ENCODE measurements at regions not wholly inside any gene's neighbourhood (a gene's known extent, or its start where the extent isn't known, plus 50 kb on each side); places are given as distances from the start of the nearest gene placed in this dataset.

- no peak for FAIRE-seq
- Histone ChIP-seq H3K4me3 (ENCODE audit: low read length in 3 of 3) (no peak overlapping the region), H3K4me1 (ENCODE audit: control insufficient read depth in 2 of 3, insufficient read depth in 2 of 3, low read depth in 1 of 3, low read length in 3 of 3) (peaks cover 0 to 10% (median 0%) of the 10 kb centered on the region in 3 donors), H3K36me3 (ENCODE audit: control insufficient read depth in 2 of 3, insufficient read depth in 3 of 3, low read length in 3 of 3) (no peaks in the 10 kb centered on the region), H3K9me3 (ENCODE audit: control insufficient read depth in 2 of 3, insufficient read depth in 1 of 3, low read length in 3 of 3) (no peaks in the 10 kb centered on the region), H3K27ac (ENCODE audit: low read depth in 2 of 2, low read length in 2 of 2) (no peak overlapping the region), H3K9ac (ENCODE audit: low read length in 3 of 3) (no peak overlapping the region), H3K27me3 (ENCODE audit: control insufficient read depth, insufficient read depth, low read length) (no peaks in the 10 kb centered on the region)
- intact Hi-C loops (cut with DNase I) = no loop called here
- no peak for TF ChIP-seq CTCF (IDR thresholded peaks at IDR 0.05; ENCODE audit: borderline replicate concordance, extremely low read depth, insufficient read depth)
- DNase-seq = no peak
These were observed 166.4 kb downstream of the COPRS start for GRCh38 chr17:31692632-31693031.

GRCh38 chr17:31692027-31692426 is 167.0 kb downstream of the COPRS start:
- no peak overlapping the region for H3K9ac ChIP-seq (ENCODE audit: low read length in 3 of 3)
- DNase-seq (no peak), FAIRE-seq (no peak)
- no peak overlapping the region for H3K4me3 ChIP-seq (ENCODE audit: low read length in 3 of 3)
- intact Hi-C loops (cut with DNase I) = no loop called here
- H3K36me3 ChIP-seq (ENCODE audit: control insufficient read depth in 2 of 3, insufficient read depth in 3 of 3, low read length in 3 of 3) = no peaks in the 10 kb centered on the region
- no peak overlapping the region for H3K27ac ChIP-seq (ENCODE audit: low read depth in 2 of 2, low read length in 2 of 2)
- H3K9me3 ChIP-seq (ENCODE audit: control insufficient read depth in 2 of 3, insufficient read depth in 1 of 3, low read length in 3 of 3) = no peaks in the 10 kb centered on the region
- no peaks in the 10 kb centered on the region for H3K27me3 ChIP-seq (ENCODE audit: control insufficient read depth, insufficient read depth, low read length)
- no peak for TF ChIP-seq CTCF (IDR thresholded peaks at IDR 0.05; ENCODE audit: borderline replicate concordance, extremely low read depth, insufficient read depth)
- peaks cover 0 to 10% (median 0%) of the 10 kb centered on the region in 3 donors for H3K4me1 ChIP-seq (ENCODE audit: control insufficient read depth in 2 of 3, insufficient read depth in 2 of 3, low read depth in 1 of 3, low read length in 3 of 3)

- intact Hi-C loops (cut with DNase I) = no loop called here
- DNase-seq = no peak
- no peaks in the 10 kb centered on the region for H3K27me3 ChIP-seq (ENCODE audit: control insufficient read depth, insufficient read depth, low read length)
- H3K27ac ChIP-seq (ENCODE audit: low read depth in 2 of 2, low read length in 2 of 2) = no peak overlapping the region
- no peak overlapping the region for H3K4me3 ChIP-seq (ENCODE audit: low read length in 3 of 3)
- no peaks in the 10 kb centered on the region for H3K36me3 ChIP-seq (ENCODE audit: control insufficient read depth in 2 of 3, insufficient read depth in 3 of 3, low read length in 3 of 3)
- H3K9me3 ChIP-seq (ENCODE audit: control insufficient read depth in 2 of 3, insufficient read depth in 1 of 3, low read length in 3 of 3) = no peaks in the 10 kb centered on the region
- no peak for TF ChIP-seq CTCF (IDR thresholded peaks at IDR 0.05; ENCODE audit: borderline replicate concordance, extremely low read depth, insufficient read depth)
- FAIRE-seq = no peak
- peaks cover 0 to 8% (median 0%) of the 10 kb centered on the region in 3 donors for H3K4me1 ChIP-seq (ENCODE audit: control insufficient read depth in 2 of 3, insufficient read depth in 2 of 3, low read depth in 1 of 3, low read length in 3 of 3)
- no peak overlapping the region for H3K9ac ChIP-seq (ENCODE audit: low read length in 3 of 3)
These were observed 167.7 kb downstream of the COPRS start for GRCh38 chr17:31691251-31691905.

GRCh38 chr17:31690151-31690551 is 168.9 kb downstream of the COPRS start:
- H3K36me3 ChIP-seq (ENCODE audit: control insufficient read depth in 2 of 3, insufficient read depth in 3 of 3, low read length in 3 of 3) = no peaks in the 10 kb centered on the region
- no peak overlapping the region for H3K9ac ChIP-seq (ENCODE audit: low read length in 3 of 3)
- H3K27ac ChIP-seq (ENCODE audit: low read depth in 2 of 2, low read length in 2 of 2) = no peak overlapping the region
- no peak overlapping the region for H3K4me3 ChIP-seq (ENCODE audit: low read length in 3 of 3)
- H3K27me3 ChIP-seq (ENCODE audit: control insufficient read depth, insufficient read depth, low read length) = no peaks in the 10 kb centered on the region
- H3K4me1 ChIP-seq (ENCODE audit: control insufficient read depth in 2 of 3, insufficient read depth in 2 of 3, low read depth in 1 of 3, low read length in 3 of 3) = peaks cover 0 to 3% (median 0%) of the 10 kb centered on the region in 3 donors
- no peaks in the 10 kb centered on the region for H3K9me3 ChIP-seq (ENCODE audit: control insufficient read depth in 2 of 3, insufficient read depth in 1 of 3, low read length in 3 of 3)
- TF ChIP-seq CTCF (IDR thresholded peaks at IDR 0.05; ENCODE audit: borderline replicate concordance, extremely low read depth, insufficient read depth) = no peak
- no peak for FAIRE-seq
- no peak for DNase-seq
- intact Hi-C loops (cut with DNase I) = no loop called here
